OCI-LY3 (cell line): ENCODE measurements at regions not wholly inside any gene's neighbourhood (a gene's known extent, or its start where the extent isn't known, plus 50 kb on each side); places are given as distances from the start of the nearest gene placed in this dataset.

Experiments
- H2AFZ ChIP-seq: fragments of 200-600, 300-600 bp; shearing (Covaris generic); 2 replicates; pipeline ENCODE4 v1.6.0; 2014; ENCODE audit warnings: antibody characterized with exemption, low read depth, low read length
- H3K27ac ChIP-seq: fragments of 200-600, 300-600 bp; sonication (generic); 2 replicates; pipeline ENCODE4 v1.5.1; 2014; ENCODE audit warnings: mild to moderate bottlenecking, low read length, moderate library complexity, mixed read lengths
- H3K27me3 ChIP-seq: fragments of 200-600, 300-600 bp; sonication (generic); 2 replicates; pipeline ENCODE4 v1.6.1; 2014; ENCODE audit warnings: low read depth, low read length, mixed read lengths
- H3K36me3 ChIP-seq: fragments of 200-600, 300-600 bp; sonication (generic); replicated peaks from 2 replicates; pipeline ENCODE3; 2014; ENCODE audit warnings: low read depth, low read length, mixed read lengths
- H3K4me1 ChIP-seq: fragments of 300-600, 200-600 bp; sonication (generic); 2 replicates; pipeline ENCODE4 v1.6.1; 2014; ENCODE audit warnings: low read length, mixed read lengths
- H3K4me2 ChIP-seq: fragments of 200-600, 300-600 bp; sonication (generic); 2 replicates; pipeline ENCODE4 v1.6.1; 2014; ENCODE audit warnings: low read length, mixed read lengths
- H3K4me3 ChIP-seq: fragments of 300-600, 200-600 bp; sonication (generic); 2 replicates; pipeline ENCODE4 v1.5.1; 2014; ENCODE audit warnings: antibody characterized with exemption, mild to moderate bottlenecking, low read length, moderate library complexity
- H3K79me2 ChIP-seq: fragments of 300-600, 200-600 bp; shearing (Covaris generic); 2 replicates; pipeline ENCODE4 v1.6.1; 2014; ENCODE audit warnings: mild to moderate bottlenecking, low read length, mixed read lengths
- H3K9ac ChIP-seq: fragments of 300-600, 200-600 bp; shearing (Covaris generic); 2 replicates; pipeline ENCODE4 v1.6.0; 2014; ENCODE audit warnings: mild to moderate bottlenecking, low read length, moderate library complexity
- H3K9me3 ChIP-seq: fragments of 200-600, 300-600 bp; shearing (Covaris generic); 2 replicates; pipeline ENCODE4 v1.6.1; 2014; ENCODE audit warnings: low read length, mixed read lengths; ENCODE audit not compliant: insufficient read depth
- H4K20me1 ChIP-seq: fragments of 200-600, 300-600 bp; sonication (generic); 2 replicates; pipeline ENCODE4 v1.6.1; 2016; ENCODE audit warnings: low read length, mixed read lengths; ENCODE audit not compliant: insufficient read depth
- EZH2phosphoT487 ChIP-seq: fragments of 200-600 bp; shearing (Covaris generic); IDR thresholded peaks from 2 replicates; pipeline ENCODE4 v1.6.1; 2018; ENCODE audit warnings: antibody characterized with exemption, mixed run types, low read depth
- TF ChIP-seq, protein P1 (sequence below): fragments of 200-600, 300-600 bp; sonication (generic); IDR thresholded peaks from 2 replicates; pipeline ENCODE4 v1.5.1; 2014; ENCODE audit warnings: antibody characterized with exemption, low read length, low read depth

DNA sequence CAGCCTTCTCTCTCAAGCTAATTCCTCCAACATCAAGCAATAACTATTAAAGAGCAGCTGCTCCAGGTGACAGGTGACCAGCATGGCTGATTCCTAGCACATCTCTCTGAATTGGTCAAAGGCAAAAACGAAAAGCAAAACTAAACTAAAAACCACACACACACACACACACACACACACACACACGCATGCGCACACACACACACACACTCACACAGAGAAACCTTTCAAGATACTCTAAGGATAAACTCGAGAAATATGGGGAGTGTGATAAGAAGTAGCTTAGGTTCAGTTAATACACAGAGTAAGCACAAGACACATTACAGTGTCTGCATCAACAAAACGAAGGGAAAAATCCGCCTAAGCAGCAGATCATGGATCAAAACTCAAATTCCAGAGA is 74.5 kb upstream of the FZD7 start:
- H3K36me3 ChIP-seq, result no peaks in the 10 kb centered on the region
- no peak for TF ChIP-seq EZH2phosphoT487
- TF ChIP-seq, protein P1, sequence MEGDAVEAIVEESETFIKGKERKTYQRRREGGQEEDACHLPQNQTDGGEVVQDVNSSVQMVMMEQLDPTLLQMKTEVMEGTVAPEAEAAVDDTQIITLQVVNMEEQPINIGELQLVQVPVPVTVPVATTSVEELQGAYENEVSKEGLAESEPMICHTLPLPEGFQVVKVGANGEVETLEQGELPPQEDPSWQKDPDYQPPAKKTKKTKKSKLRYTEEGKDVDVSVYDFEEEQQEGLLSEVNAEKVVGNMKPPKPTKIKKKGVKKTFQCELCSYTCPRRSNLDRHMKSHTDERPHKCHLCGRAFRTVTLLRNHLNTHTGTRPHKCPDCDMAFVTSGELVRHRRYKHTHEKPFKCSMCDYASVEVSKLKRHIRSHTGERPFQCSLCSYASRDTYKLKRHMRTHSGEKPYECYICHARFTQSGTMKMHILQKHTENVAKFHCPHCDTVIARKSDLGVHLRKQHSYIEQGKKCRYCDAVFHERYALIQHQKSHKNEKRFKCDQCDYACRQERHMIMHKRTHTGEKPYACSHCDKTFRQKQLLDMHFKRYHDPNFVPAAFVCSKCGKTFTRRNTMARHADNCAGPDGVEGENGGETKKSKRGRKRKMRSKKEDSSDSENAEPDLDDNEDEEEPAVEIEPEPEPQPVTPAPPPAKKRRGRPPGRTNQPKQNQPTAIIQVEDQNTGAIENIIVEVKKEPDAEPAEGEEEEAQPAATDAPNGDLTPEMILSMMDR, result no peak

DNA sequence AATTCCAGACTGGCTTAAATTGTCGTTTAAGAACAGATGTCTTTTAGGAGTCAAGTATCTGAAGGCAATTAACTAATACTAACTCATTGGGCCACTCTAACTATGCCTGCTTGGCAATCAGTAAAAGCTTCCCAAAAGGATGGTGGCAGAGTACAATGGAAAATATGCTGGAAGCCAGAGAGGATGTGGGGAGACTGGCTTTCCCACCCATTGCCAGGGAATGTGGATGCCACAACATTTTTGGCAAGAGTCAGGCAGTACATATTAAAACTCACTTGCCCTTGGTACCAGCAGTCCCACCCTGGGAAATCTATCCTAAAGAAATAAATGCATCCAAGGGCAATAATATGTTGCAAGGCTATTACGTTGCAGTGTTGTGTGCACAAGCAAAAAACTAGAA is 74.0 kb upstream of the FZD7 start:
- no peak for TF ChIP-seq EZH2phosphoT487
- TF ChIP-seq, protein P1, result no peak
- Histone ChIP-seq H4K20me1 (no peaks in the 10 kb centered on the region), H3K9ac (no peak overlapping the region), H3K4me2 (no peak overlapping the region), H3K79me2 (no peaks in the 10 kb centered on the region), H3K36me3 (no peaks in the 10 kb centered on the region), H3K4me3 (no peak overlapping the region), H3K27me3 (peaks cover 4% of the 10 kb centered on the region; the same call in 1 of the 2 replicates), H3K4me1 (peaks cover 4% of the 10 kb centered on the region; the same call in 1 of the 2 replicates), H3K27ac (no peak overlapping the region), H2AFZ (no peak overlapping the region), H3K9me3 (no peaks in the 10 kb centered on the region)

More for the DNA sequence above, 74.5 kb upstream of the FZD7 start:
- no peaks in the 10 kb centered on the region for H4K20me1 ChIP-seq
- peaks cover 4% of the 10 kb centered on the region; the same call in 1 of the 2 replicates for H3K27me3 ChIP-seq
- H3K9ac ChIP-seq, result no peak overlapping the region
- H3K4me3 ChIP-seq, result no peak overlapping the region
- H3K79me2 ChIP-seq, result no peaks in the 10 kb centered on the region
- no peak overlapping the region for H3K4me2 ChIP-seq
- H3K9me3 ChIP-seq, result no peaks in the 10 kb centered on the region
- no peak overlapping the region for H3K27ac ChIP-seq
- H2AFZ ChIP-seq, result no peak overlapping the region
- H3K4me1 ChIP-seq, result peaks cover 4% of the 10 kb centered on the region; the same call in 1 of the 2 replicates

DNA sequence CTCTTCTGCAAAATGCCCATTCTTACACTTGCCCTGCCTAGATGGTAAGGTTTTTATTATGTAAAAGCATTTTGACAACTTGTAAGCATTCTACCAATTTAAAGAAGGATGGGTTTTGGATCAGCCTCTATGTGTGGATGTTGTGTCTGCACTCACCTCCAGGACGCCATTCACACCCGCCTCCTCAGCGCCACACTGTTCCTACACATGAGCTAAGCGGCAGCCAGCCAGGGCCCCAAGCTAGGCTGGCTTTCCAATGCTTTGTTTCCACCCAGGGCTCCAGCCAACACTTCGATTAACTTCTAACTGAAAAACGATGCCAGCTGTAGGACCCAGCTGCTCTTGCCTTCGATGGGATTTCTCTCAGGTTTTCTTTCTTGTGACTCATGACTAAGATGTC is 73.3 kb upstream of the FZD7 start:
- TF ChIP-seq, protein P1, result no peak
- no peak for TF ChIP-seq EZH2phosphoT487
- no peaks in the 10 kb centered on the region for H3K36me3 ChIP-seq
- H4K20me1 ChIP-seq, result no peaks in the 10 kb centered on the region
- H3K4me3 ChIP-seq, result no peak overlapping the region
- H3K9ac ChIP-seq, result no peak overlapping the region
- peaks cover 4% of the 10 kb centered on the region; the same call in 1 of the 2 replicates for H3K27me3 ChIP-seq
- H3K27ac ChIP-seq, result no peak overlapping the region
- H3K4me1 ChIP-seq, result peaks cover 4% of the 10 kb centered on the region; the same call in 1 of the 2 replicates
- no peaks in the 10 kb centered on the region for H3K9me3 ChIP-seq
- H3K79me2 ChIP-seq, result no peaks in the 10 kb centered on the region
- H2AFZ ChIP-seq, result no peak overlapping the region
- H3K4me2 ChIP-seq, result no peak overlapping the region

DNA sequence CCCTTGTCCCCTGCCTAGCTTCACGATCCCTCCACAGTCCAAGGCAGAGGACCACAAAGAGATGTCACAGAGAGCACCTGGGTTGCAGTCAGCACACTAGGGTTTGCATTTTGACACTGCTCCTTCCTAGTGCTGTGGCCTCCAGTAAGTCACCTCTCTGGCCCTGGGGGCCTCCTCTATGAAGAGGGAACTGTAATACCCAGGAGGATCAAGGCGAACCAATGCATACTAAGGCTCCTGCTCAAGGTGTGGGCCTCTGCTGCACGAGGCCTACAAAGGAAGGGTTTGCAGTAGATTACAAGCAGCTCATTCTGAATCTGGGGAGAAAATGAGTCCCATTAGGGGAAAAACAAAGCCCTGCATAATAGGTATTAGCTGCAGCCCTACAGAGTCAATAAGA is 72.3 kb upstream of the FZD7 start:
- H3K4me1 ChIP-seq, result peaks cover 4% of the 10 kb centered on the region; the same call in 1 of the 2 replicates
- no peak for TF ChIP-seq EZH2phosphoT487
- TF ChIP-seq, protein P1, result no peak
- H3K36me3 ChIP-seq, result no peaks in the 10 kb centered on the region
- no peaks in the 10 kb centered on the region for H3K79me2 ChIP-seq
- H3K27ac ChIP-seq, result no peak overlapping the region
- no peaks in the 10 kb centered on the region for H3K27me3 ChIP-seq
- no peak overlapping the region for H3K4me2 ChIP-seq
- no peaks in the 10 kb centered on the region for H3K9me3 ChIP-seq
- no peak overlapping the region for H3K9ac ChIP-seq
- H2AFZ ChIP-seq, result no peak overlapping the region
- H3K4me3 ChIP-seq, result no peak overlapping the region
- no peaks in the 10 kb centered on the region for H4K20me1 ChIP-seq
